ENCODE measurements at regions not wholly inside any gene's neighbourhood (a gene's known extent, or its start where the extent isn't known, plus 50 kb on each side); places are given as distances from the start of the nearest gene placed in this dataset.

DNA sequence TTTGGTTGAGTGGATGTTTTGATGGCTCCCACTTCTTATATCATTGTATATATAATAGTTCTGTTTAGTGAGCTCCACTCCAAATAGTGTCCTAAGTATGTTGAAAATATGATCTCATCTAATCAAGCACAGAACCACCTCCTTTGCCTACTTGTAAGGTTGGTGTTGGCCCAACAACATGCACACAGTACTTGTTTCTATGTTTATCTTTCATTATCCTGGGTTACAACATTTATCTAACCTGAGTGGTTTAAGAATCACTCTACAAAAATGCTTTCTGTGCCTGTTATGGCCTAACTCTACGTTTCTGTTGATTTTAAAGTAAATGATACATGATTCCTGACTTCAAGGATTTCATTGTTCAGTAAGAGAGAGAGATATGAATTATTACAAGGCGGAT lies 281.9 kb downstream of the FIGN start:
- TF ChIP-seq POLR2A (IDR thresholded peaks at IDR 0.05): no peak
- TF ChIP-seq CTCF (IDR thresholded peaks at IDR 0.05): no peak
